SK-N-MC (cell line): ENCODE measurements at regions not wholly inside any gene's neighbourhood (a gene's known extent, or its start where the extent isn't known, plus 50 kb on each side); places are given as distances from the start of the nearest gene placed in this dataset.

Experiments
- EZH2 ChIP-seq: fragments of 200-600 bp; sonication (generic); IDR thresholded peaks from one replicate; pipeline ENCODE4 v1.6.1; 2017; ENCODE audit warnings: antibody characterized with exemption
- FOXP2 ChIP-seq: optimal IDR thresholded peaks from 2 replicates; pipeline ENCODE3; 2011; ENCODE audit warnings: mild to moderate bottlenecking, moderate library complexity; ENCODE audit not compliant: insufficient read depth; ENCODE audit errors: extremely low read length, control extremely low read depth
- POLR2AphosphoS5 ChIP-seq: IDR thresholded peaks from 2 replicates; pipeline ENCODE4 v1.6.1; 2012; ENCODE audit warnings: mild to moderate bottlenecking, low read depth, low read length, borderline replicate concordance

- TF ChIP-seq EZH2 (no peak), POLR2AphosphoS5 (no peak), FOXP2 (no peak)
Observed at GRCh38 chr20:39111359-39112177, 149.4 kb downstream of the DHX35 start.
